HG03442 (cell line): ENCODE measurements at regions not wholly inside any gene's neighbourhood (a gene's known extent, or its start where the extent isn't known, plus 50 kb on each side); places are given as distances from the start of the nearest gene placed in this dataset.
"Not testable (repeated sequence)": the region's sequence is repeated elsewhere in the genome, so short reads cannot be mapped to it uniquely, and the experiment has no call there.

ENCODE experiments used
- ATAC-seq: cut with Tn5 transposase; IDR thresholded peaks from one replicate; pipeline ENCODE4 v1.9.1; 2021; ENCODE audit warnings: mild to moderate bottlenecking, moderate library complexity; ENCODE audit not compliant: unreplicated experiment

GRCh38 chr7:65069476-65069875 is 63.0 kb upstream of the ERV3-1 start:
- not testable (repeated sequence) for ATAC-seq

DNA sequence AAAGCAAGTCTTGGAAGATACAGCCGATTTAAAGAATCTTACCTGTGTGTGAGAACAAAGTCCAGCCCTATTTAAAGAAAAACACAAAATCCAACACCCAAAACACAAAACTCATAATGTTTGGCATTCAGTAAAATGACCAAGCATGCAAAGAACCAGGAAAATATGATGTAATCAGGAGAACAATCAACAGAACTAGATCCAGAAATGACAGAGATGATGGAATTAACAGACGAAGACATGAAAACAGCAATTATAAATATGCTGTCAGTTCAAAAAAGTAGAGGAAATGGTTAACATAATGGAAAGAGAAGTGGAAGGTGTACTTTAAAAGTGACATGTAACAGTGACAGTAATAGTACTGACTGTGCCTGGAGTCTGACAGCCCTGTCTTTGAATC is 56.1 kb upstream of the ERV3-1 start:
- not testable (repeated sequence) for ATAC-seq

- ATAC-seq: not testable (repeated sequence)
Observed at GRCh38 chr7:65059247-65059646, 52.8 kb upstream of the ERV3-1 start.
